ENCODE measurements at regions not wholly inside any gene's neighbourhood (a gene's known extent, or its start where the extent isn't known, plus 50 kb on each side); places are given as distances from the start of the nearest gene placed in this dataset.

DNA sequence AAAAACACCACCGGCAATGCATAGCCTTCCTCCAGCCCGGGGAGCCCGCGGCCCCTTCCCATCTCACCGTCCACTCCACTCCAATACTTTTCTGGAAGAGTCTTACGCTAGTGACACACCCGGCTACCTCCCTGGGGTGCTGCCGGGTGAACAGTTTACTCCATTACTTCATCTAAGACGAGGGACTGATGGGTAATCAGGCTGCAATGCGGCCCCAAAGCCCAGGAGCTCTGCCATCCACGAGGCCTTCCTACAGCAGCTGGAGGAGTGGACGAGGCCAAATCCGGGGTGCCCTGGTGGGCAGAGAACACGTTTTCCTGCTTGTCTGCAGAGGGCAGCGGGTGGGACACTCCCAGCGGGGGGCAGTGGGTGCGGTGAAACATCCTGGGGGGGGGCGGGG is 356.2 kb upstream of the SHH start:
- Histone ChIP-seq H2AFZ (ENCODE audit: low read depth, low read length) (no peak overlapping the region), H3K27me3 (ENCODE audit: control insufficient read depth in 2 of 2, insufficient read depth in 2 of 2, low read length in 2 of 2) (no peaks in the 10 kb centered on the region), H3K4me3 (replicated peaks in 1 of 3; ENCODE audit: insufficient read depth in 1 of 3, low read depth in 1 of 3, low read length in 3 of 3) (no peak overlapping the region), H4K20me1 (replicated peaks; ENCODE audit: control insufficient read depth, extremely low read depth, insufficient read depth, low read length) (no peaks in the 10 kb centered on the region), H3K79me2 (ENCODE audit: control insufficient read depth, insufficient read depth, low read length) (no peaks in the 10 kb centered on the region), H3K4me2 (ENCODE audit: insufficient read depth, low read length) (no peak overlapping the region), H3K36me3 (ENCODE audit: control insufficient read depth in 2 of 2, extremely low read depth in 1 of 2, insufficient read depth in 2 of 2, low read length in 2 of 2) (no peaks in the 10 kb centered on the region), H3K4me1 (ENCODE audit: control insufficient read depth, extremely low read depth, insufficient read depth, low read length) (no peaks in the 10 kb centered on the region), H3K9ac (replicated peaks; ENCODE audit: extremely low read depth, insufficient read depth, low read length) (no peak overlapping the region), H3K27ac (ENCODE audit: insufficient read depth, low read depth, low read length) (no peak overlapping the region), H3K9me3 (replicated peaks; ENCODE audit: control insufficient read depth, insufficient read depth, low read length) (peaks cover 2% of the 10 kb centered on the region), H3K9me1 (replicated peaks; ENCODE audit: control insufficient read depth, extremely low read depth, insufficient read depth, low read length) (no peaks in the 10 kb centered on the region)
- no peak for TF ChIP-seq JUN (IDR thresholded peaks at IDR 0.05; ENCODE audit: borderline replicate concordance, insufficient read depth, insufficient read length, low read depth)
- TF ChIP-seq, protein P1, sequence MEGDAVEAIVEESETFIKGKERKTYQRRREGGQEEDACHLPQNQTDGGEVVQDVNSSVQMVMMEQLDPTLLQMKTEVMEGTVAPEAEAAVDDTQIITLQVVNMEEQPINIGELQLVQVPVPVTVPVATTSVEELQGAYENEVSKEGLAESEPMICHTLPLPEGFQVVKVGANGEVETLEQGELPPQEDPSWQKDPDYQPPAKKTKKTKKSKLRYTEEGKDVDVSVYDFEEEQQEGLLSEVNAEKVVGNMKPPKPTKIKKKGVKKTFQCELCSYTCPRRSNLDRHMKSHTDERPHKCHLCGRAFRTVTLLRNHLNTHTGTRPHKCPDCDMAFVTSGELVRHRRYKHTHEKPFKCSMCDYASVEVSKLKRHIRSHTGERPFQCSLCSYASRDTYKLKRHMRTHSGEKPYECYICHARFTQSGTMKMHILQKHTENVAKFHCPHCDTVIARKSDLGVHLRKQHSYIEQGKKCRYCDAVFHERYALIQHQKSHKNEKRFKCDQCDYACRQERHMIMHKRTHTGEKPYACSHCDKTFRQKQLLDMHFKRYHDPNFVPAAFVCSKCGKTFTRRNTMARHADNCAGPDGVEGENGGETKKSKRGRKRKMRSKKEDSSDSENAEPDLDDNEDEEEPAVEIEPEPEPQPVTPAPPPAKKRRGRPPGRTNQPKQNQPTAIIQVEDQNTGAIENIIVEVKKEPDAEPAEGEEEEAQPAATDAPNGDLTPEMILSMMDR (IDR thresholded peaks at IDR 0.05; ENCODE audit: extremely low read depth in 1 of 2, insufficient read depth in 1 of 2, low read depth in 1 of 2, low read length in 2 of 2): no peak
- no peak for TF ChIP-seq MAX (IDR thresholded peaks at IDR 0.05; ENCODE audit: insufficient read depth, insufficient read length)
- TF ChIP-seq FOS (IDR thresholded peaks at IDR 0.05; ENCODE audit: borderline replicate concordance, insufficient read depth, low read length): no peak
- no peak for TF ChIP-seq GATA2 (IDR thresholded peaks at IDR 0.05; ENCODE audit: insufficient read depth, insufficient read length, low read depth, low read length)
- TF ChIP-seq MYC (IDR thresholded peaks at IDR 0.05; ENCODE audit: low read depth, low read length): no peak
- TF ChIP-seq EZH2 (IDR thresholded peaks at IDR 0.05; ENCODE audit: borderline replicate concordance, low read depth, low read length, severe bottlenecking): no peak
- TF ChIP-seq POLR2A (IDR thresholded peaks at IDR 0.05; ENCODE audit: low read depth, low read length): no peak
- no peak for FAIRE-seq
- ChIA-PET CTCF (no interaction called here), POLR2A (no interaction called here)
- dilution Hi-C loops (cut with MboI; ENCODE audit: extremely low pct_ligation_motif_present, low sequenced_read_pairs) (no loop called here), intact Hi-C loops (cut with micrococcal nuclease) (no loop called here)
- BruUV-seq (replicated peaks): no TSS peak
- no peak for DNase-seq (ENCODE audit: low read depth, low spot score)
